ENCODE measurements at regions not wholly inside any gene's neighbourhood (a gene's known extent, or its start where the extent isn't known, plus 50 kb on each side); places are given as distances from the start of the nearest gene placed in this dataset.

DNA sequence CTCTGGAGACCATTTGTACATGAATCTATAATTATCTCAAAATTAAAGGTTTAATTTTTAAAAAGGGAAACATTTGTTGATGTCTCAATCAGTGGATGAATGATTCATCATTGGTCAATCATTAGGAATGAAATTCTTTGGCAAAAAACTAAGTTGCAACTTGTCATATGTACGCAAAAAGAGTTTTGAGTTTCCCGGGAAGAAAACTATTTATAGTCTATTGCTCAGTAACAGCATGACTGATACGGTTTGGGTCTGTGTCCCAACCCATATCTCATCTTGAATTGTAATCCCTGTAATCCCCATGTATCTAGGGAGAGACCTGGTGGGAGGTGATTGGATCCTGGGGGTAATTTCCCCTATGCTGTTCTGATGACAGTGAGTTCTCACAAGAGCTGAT lies 765.8 kb upstream of the ROBO1 start:
- Histone ChIP-seq H3K9ac (ENCODE audit: low read depth, low read length) (no peak overlapping the region), H3K4me1 (ENCODE audit: control insufficient read depth, insufficient read depth, low read length) (no peaks in the 10 kb centered on the region), H3K36me3 (ENCODE audit: control insufficient read depth, insufficient read depth, low read length) (no peaks in the 10 kb centered on the region), H3K27ac (ENCODE audit: low read depth, low read length) (no peak overlapping the region), H3K4me3 (ENCODE audit: low read depth, low read length) (no peak overlapping the region), H3K27me3 (ENCODE audit: control insufficient read depth, insufficient read depth, low read length) (no peaks in the 10 kb centered on the region), H3K9me3 (ENCODE audit: control insufficient read depth, insufficient read depth, low read length) (no peaks in the 10 kb centered on the region)

GRCh38 chr3:80526153-80526552 lies 758.4 kb upstream of the ROBO1 start:
- no peaks in the 10 kb centered on the region for H3K36me3 ChIP-seq (ENCODE audit: control insufficient read depth, insufficient read depth, low read length)
- H3K4me1 ChIP-seq (ENCODE audit: control insufficient read depth, insufficient read depth, low read length) = peaks cover 7% of the 10 kb centered on the region; the same call in 1 of the 2 replicates
- H3K9me3 ChIP-seq (ENCODE audit: control insufficient read depth, insufficient read depth, low read length) = no peaks in the 10 kb centered on the region
- H3K27ac ChIP-seq (ENCODE audit: low read depth, low read length) = no peak overlapping the region
- H3K4me3 ChIP-seq (ENCODE audit: low read depth, low read length) = no peak overlapping the region
- H3K9ac ChIP-seq (ENCODE audit: low read depth, low read length) = no peak overlapping the region
- no peaks in the 10 kb centered on the region for H3K27me3 ChIP-seq (ENCODE audit: control insufficient read depth, insufficient read depth, low read length)

- Histone ChIP-seq H3K9me3 (ENCODE audit: control insufficient read depth, insufficient read depth, low read length) (no peaks in the 10 kb centered on the region), H3K36me3 (ENCODE audit: control insufficient read depth, insufficient read depth, low read length) (no peaks in the 10 kb centered on the region), H3K4me3 (ENCODE audit: low read depth, low read length) (no peak overlapping the region), H3K4me1 (ENCODE audit: control insufficient read depth, insufficient read depth, low read length) (peaks cover 7% of the 10 kb centered on the region; the same call in 1 of the 2 replicates), H3K9ac (ENCODE audit: low read depth, low read length) (no peak overlapping the region), H3K27me3 (ENCODE audit: control insufficient read depth, insufficient read depth, low read length) (no peaks in the 10 kb centered on the region), H3K27ac (ENCODE audit: low read depth, low read length) (no peak overlapping the region)
Measured at GRCh38 chr3:80521081-80521480, 753.3 kb upstream of the ROBO1 start.

- no peaks in the 10 kb centered on the region for H3K36me3 ChIP-seq (ENCODE audit: control insufficient read depth, insufficient read depth, low read length)
- H3K27ac ChIP-seq (ENCODE audit: low read depth, low read length) = no peak overlapping the region
- H3K27me3 ChIP-seq (ENCODE audit: control insufficient read depth, insufficient read depth, low read length) = no peaks in the 10 kb centered on the region
- H3K9me3 ChIP-seq (ENCODE audit: control insufficient read depth, insufficient read depth, low read length) = no peaks in the 10 kb centered on the region
- H3K9ac ChIP-seq (ENCODE audit: low read depth, low read length) = no peak overlapping the region
- H3K4me1 ChIP-seq (ENCODE audit: control insufficient read depth, insufficient read depth, low read length) = no peaks in the 10 kb centered on the region
- H3K4me3 ChIP-seq (ENCODE audit: low read depth, low read length) = no peak overlapping the region
Measured at GRCh38 chr3:80519436-80519835, 751.6 kb upstream of the ROBO1 start.

- H3K27me3 ChIP-seq (ENCODE audit: control insufficient read depth, insufficient read depth, low read length) = no peaks in the 10 kb centered on the region
- no peak overlapping the region for H3K4me3 ChIP-seq (ENCODE audit: low read depth, low read length)
- no peaks in the 10 kb centered on the region for H3K4me1 ChIP-seq (ENCODE audit: control insufficient read depth, insufficient read depth, low read length)
- no peaks in the 10 kb centered on the region for H3K36me3 ChIP-seq (ENCODE audit: control insufficient read depth, insufficient read depth, low read length)
- H3K9me3 ChIP-seq (ENCODE audit: control insufficient read depth, insufficient read depth, low read length) = 0 out of 2 replicates have a peak, but pooled peaks cover 8% of the 10 kb centered on the region
- no peak overlapping the region for H3K27ac ChIP-seq (ENCODE audit: low read depth, low read length)
- H3K9ac ChIP-seq (ENCODE audit: low read depth, low read length) = no peak overlapping the region
Measured at GRCh38 chr3:80496452-80496851, 728.7 kb upstream of the ROBO1 start.

DNA sequence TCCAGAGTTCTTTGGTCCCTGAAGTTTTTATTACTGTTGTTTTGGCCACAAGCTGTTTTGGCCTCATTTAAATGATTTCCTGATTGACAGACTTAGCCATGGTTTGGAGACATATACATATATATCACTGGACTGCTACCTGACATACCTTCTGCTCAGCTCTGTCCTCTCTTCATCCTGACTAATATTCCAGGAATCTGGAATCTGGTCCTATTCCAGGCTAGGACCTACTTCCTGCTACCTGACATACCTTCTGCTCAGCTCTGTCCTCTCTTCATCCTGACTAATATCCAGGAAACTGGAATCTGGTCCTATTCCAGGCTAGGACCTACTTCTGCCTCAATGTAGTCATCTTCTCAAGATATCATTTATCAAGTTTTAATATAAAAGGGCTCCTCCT lies 724.4 kb upstream of the ROBO1 start:
- Histone ChIP-seq H3K27me3 (ENCODE audit: control insufficient read depth, insufficient read depth, low read length) (no peaks in the 10 kb centered on the region), H3K9ac (ENCODE audit: low read depth, low read length) (no peak overlapping the region), H3K27ac (ENCODE audit: low read depth, low read length) (no peak overlapping the region), H3K9me3 (ENCODE audit: control insufficient read depth, insufficient read depth, low read length) (0 out of 2 replicates have a peak, but pooled peaks cover 7% of the 10 kb centered on the region), H3K36me3 (ENCODE audit: control insufficient read depth, insufficient read depth, low read length) (no peaks in the 10 kb centered on the region), H3K4me3 (ENCODE audit: low read depth, low read length) (no peak overlapping the region), H3K4me1 (ENCODE audit: control insufficient read depth, insufficient read depth, low read length) (peaks cover 6% of the 10 kb centered on the region)

DNA sequence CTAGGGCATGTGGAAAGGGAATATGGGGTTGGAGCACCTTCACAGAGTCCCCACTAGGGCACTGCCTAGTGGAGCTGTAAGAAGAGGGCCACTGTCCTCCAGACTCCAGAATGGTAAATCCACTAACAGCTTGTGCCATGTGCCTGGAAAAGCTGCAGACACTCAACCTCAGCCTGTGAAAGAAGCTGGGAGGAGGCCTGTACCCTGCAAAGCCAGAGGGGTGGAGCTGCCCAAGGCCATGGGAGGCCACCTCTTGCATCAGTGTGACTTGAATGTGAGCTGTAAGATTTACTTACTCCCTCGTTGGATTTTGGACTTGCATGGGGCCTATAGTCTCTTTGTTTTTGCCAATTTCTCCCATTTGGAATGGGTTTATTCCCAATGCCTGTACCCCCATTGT lies 705.2 kb upstream of the ROBO1 start:
- H3K4me1 ChIP-seq (ENCODE audit: control insufficient read depth, insufficient read depth, low read length) = peaks cover 13% of the 10 kb centered on the region; the same call in 1 of the 2 replicates
- H3K9ac ChIP-seq (ENCODE audit: low read depth, low read length) = no peak overlapping the region
- H3K9me3 ChIP-seq (ENCODE audit: control insufficient read depth, insufficient read depth, low read length) = no peaks in the 10 kb centered on the region
- H3K4me3 ChIP-seq (ENCODE audit: low read depth, low read length) = no peak overlapping the region
- no peak overlapping the region for H3K27ac ChIP-seq (ENCODE audit: low read depth, low read length)
- no peaks in the 10 kb centered on the region for H3K36me3 ChIP-seq (ENCODE audit: control insufficient read depth, insufficient read depth, low read length)
- no peaks in the 10 kb centered on the region for H3K27me3 ChIP-seq (ENCODE audit: control insufficient read depth, insufficient read depth, low read length)

GRCh38 chr3:80472459-80472858 lies 704.7 kb upstream of the ROBO1 start:
- H3K27me3 ChIP-seq (ENCODE audit: control insufficient read depth, insufficient read depth, low read length) = no peaks in the 10 kb centered on the region
- no peaks in the 10 kb centered on the region for H3K9me3 ChIP-seq (ENCODE audit: control insufficient read depth, insufficient read depth, low read length)
- peaks cover 13% of the 10 kb centered on the region; the same call in 1 of the 2 replicates for H3K4me1 ChIP-seq (ENCODE audit: control insufficient read depth, insufficient read depth, low read length)
- H3K9ac ChIP-seq (ENCODE audit: low read depth, low read length) = no peak overlapping the region
- H3K4me3 ChIP-seq (ENCODE audit: low read depth, low read length) = no peak overlapping the region
- no peaks in the 10 kb centered on the region for H3K36me3 ChIP-seq (ENCODE audit: control insufficient read depth, insufficient read depth, low read length)
- H3K27ac ChIP-seq (ENCODE audit: low read depth, low read length) = no peak overlapping the region

DNA sequence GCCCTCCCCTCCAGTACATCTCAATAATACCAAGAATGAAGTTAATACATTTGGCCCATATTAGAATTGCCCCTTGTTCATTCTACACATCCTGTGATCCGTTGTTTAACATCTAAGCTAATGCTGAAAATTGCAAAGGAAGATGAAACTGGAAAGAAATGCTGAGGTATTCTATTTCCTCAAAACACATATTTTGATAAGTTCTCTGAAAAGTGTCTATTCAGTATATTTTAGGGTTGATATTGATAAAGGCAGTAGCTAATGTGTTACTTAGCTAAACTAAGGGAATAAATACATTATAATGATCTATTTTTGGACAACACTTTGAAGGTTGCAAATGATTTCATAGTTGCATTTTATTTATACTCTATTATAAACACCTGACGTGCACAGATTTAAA lies 702.6 kb upstream of the ROBO1 start:
- Histone ChIP-seq H3K36me3 (ENCODE audit: control insufficient read depth, insufficient read depth, low read length) (no peaks in the 10 kb centered on the region), H3K9me3 (ENCODE audit: control insufficient read depth, insufficient read depth, low read length) (no peaks in the 10 kb centered on the region), H3K4me1 (ENCODE audit: control insufficient read depth, insufficient read depth, low read length) (peaks cover under 1% of the 10 kb centered on the region; the same call in 1 of the 2 replicates), H3K9ac (ENCODE audit: low read depth, low read length) (no peak overlapping the region), H3K27me3 (ENCODE audit: control insufficient read depth, insufficient read depth, low read length) (no peaks in the 10 kb centered on the region), H3K27ac (ENCODE audit: low read depth, low read length) (no peak overlapping the region), H3K4me3 (ENCODE audit: low read depth, low read length) (no peak overlapping the region)

DNA sequence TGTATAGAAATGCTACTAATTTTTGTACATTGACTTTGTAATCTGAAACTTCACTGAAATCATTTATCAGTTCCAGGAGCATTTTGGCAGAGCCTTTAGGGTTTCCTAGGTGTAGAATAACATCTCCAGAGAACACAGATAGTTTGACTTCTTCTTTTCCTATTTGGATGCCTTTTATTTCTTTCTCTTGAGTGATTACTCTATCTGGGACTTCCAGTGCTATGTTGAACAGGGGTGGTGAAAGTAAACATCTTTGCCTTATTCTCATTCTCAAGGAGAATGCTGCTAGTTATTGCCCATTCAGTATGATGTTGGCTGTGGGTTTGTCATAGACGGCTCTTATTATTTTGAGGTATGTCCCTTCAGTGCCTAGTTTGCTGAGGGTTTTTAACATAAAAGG lies 697.9 kb upstream of the ROBO1 start:
- no peaks in the 10 kb centered on the region for H3K27me3 ChIP-seq (ENCODE audit: control insufficient read depth, insufficient read depth, low read length)
- no peaks in the 10 kb centered on the region for H3K36me3 ChIP-seq (ENCODE audit: control insufficient read depth, insufficient read depth, low read length)
- no peak overlapping the region for H3K4me3 ChIP-seq (ENCODE audit: low read depth, low read length)
- no peaks in the 10 kb centered on the region for H3K4me1 ChIP-seq (ENCODE audit: control insufficient read depth, insufficient read depth, low read length)
- H3K27ac ChIP-seq (ENCODE audit: low read depth, low read length) = no peak overlapping the region
- H3K9me3 ChIP-seq (ENCODE audit: control insufficient read depth, insufficient read depth, low read length) = no peaks in the 10 kb centered on the region
- H3K9ac ChIP-seq (ENCODE audit: low read depth, low read length) = no peak overlapping the region

DNA sequence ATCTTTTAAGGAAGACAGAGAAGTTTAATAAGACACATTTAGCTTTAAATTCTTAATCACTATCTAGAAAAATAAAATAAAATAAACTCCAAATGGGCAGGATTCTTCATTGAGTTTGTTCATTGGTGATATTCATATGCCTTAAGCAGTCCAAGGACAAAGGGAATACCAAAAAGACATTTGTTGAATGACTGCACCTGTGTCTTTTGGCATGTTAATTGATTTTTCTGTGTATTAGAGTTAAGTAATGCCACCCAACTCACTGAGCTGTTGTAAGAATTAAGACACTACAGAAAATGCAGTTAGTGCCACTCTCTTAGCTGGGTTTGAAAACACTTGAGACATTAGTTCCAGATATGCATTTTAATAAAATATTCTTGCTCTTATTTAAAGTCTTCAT lies 683.6 kb upstream of the ROBO1 start:
- Histone ChIP-seq H3K27ac (ENCODE audit: low read depth, low read length) (no peak overlapping the region), H3K27me3 (ENCODE audit: control insufficient read depth, insufficient read depth, low read length) (no peaks in the 10 kb centered on the region), H3K36me3 (ENCODE audit: control insufficient read depth, insufficient read depth, low read length) (no peaks in the 10 kb centered on the region), H3K9me3 (ENCODE audit: control insufficient read depth, insufficient read depth, low read length) (no peaks in the 10 kb centered on the region), H3K4me1 (ENCODE audit: control insufficient read depth, insufficient read depth, low read length) (peaks cover 26% of the 10 kb centered on the region), H3K9ac (ENCODE audit: low read depth, low read length) (no peak overlapping the region), H3K4me3 (ENCODE audit: low read depth, low read length) (no peak overlapping the region)

GRCh38 chr3:80445641-80446040 lies 677.8 kb upstream of the ROBO1 start:
- Histone ChIP-seq H3K9ac (ENCODE audit: low read depth, low read length) (no peak overlapping the region), H3K27me3 (ENCODE audit: control insufficient read depth, insufficient read depth, low read length) (no peaks in the 10 kb centered on the region), H3K36me3 (ENCODE audit: control insufficient read depth, insufficient read depth, low read length) (no peaks in the 10 kb centered on the region), H3K27ac (ENCODE audit: low read depth, low read length) (peak overlapping the region; percentile 42), H3K4me3 (ENCODE audit: low read depth, low read length) (no peak overlapping the region), H3K9me3 (ENCODE audit: control insufficient read depth, insufficient read depth, low read length) (no peaks in the 10 kb centered on the region), H3K4me1 (ENCODE audit: control insufficient read depth, insufficient read depth, low read length) (peaks cover 16% of the 10 kb centered on the region)
